GM12892 (cell line): ENCODE measurements at regions not wholly inside any gene's neighbourhood (a gene's known extent, or its start where the extent isn't known, plus 50 kb on each side); places are given as distances from the start of the nearest gene placed in this dataset.

Experiments used
- POLR2A ChIP-seq: IDR thresholded peaks from 2 replicates; pipeline ENCODE4 v1.6.1; 2011; ENCODE audit warnings: low read depth, low read length, control low read depth
- POLR2AphosphoS5 ChIP-seq: IDR thresholded peaks from 2 replicates; pipeline ENCODE4 v1.6.1; 2011; ENCODE audit warnings: low read depth, low read length, control low read depth
- TAF1 ChIP-seq: IDR thresholded peaks from 2 replicates; pipeline ENCODE4 v1.6.1; 2011; ENCODE audit warnings: low read depth, mild to moderate bottlenecking, control low read depth, low read length, borderline replicate concordance

DNA sequence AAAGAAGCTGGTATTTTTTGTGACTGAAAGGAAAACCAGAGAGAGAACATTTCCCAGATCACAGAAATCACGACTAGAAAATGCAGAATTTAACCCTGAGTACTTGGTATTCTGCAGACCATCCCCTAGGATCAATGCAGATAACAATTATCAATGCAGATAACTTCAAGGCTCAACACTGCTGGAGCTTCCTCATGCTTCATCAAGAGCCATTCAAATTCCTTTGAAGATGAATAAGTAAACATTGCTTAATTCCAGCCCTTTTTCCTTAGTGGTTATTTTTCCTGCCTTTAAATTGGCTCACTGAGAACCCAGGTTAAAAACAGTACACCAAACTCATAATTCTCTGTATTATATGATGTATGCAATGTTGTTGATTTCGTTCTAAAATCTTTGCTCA lies 370.1 kb upstream of the TLE4 start:
- TF ChIP-seq TAF1 (no peak), POLR2AphosphoS5 (no peak), POLR2A (no peak)
